PFSK-1 (cell line): ENCODE measurements at regions not wholly inside any gene's neighbourhood (a gene's known extent, or its start where the extent isn't known, plus 50 kb on each side); places are given as distances from the start of the nearest gene placed in this dataset.

Experiments used
- FOXP2 ChIP-seq: optimal IDR thresholded peaks from 2 replicates; pipeline ENCODE3; 2011; ENCODE audit warnings: borderline replicate concordance, control low read depth, inconsistent platforms; ENCODE audit not compliant: insufficient read depth; ENCODE audit errors: extremely low read length, extremely low read depth
- POLR2AphosphoS5 ChIP-seq: IDR thresholded peaks from 2 replicates; pipeline ENCODE4 v1.6.1; 2012; ENCODE audit warnings: low read depth, mild to moderate bottlenecking, control low read depth, low read length, moderate library complexity
- REST ChIP-seq, 2 experiments: IDR thresholded peaks; 2 replicates each; pipeline versions ENCODE4 v1.6.1 to v1.8.0; 2011 to 2012; ENCODE audit warnings: low read depth in 2 of 2, low read length in 2 of 2, control low read depth in 1 of 2, inconsistent platforms in 1 of 2, mild to moderate bottlenecking in 1 of 2, moderate library complexity in 1 of 2; ENCODE audit not compliant: insufficient read depth in 1 of 2
- SIN3A ChIP-seq: IDR thresholded peaks from 2 replicates; pipeline ENCODE4 v1.6.1; 2012; ENCODE audit warnings: mild to moderate bottlenecking, low read length, moderate library complexity, borderline replicate concordance; ENCODE audit not compliant: insufficient read depth
- TAF1 ChIP-seq: IDR thresholded peaks from 2 replicates; pipeline ENCODE4 v1.6.1; 2012; ENCODE audit warnings: low read length, control low read depth, borderline replicate concordance; ENCODE audit not compliant: insufficient read depth

GRCh38 chr2:146576339-146577111, 1268.3 kb upstream of the ACVR2A start:
- TF ChIP-seq FOXP2 (no peak), POLR2AphosphoS5 (no peak), TAF1 (0 out of 2 replicates have a peak, but pooled peaks have one; percentile 36)

DNA sequence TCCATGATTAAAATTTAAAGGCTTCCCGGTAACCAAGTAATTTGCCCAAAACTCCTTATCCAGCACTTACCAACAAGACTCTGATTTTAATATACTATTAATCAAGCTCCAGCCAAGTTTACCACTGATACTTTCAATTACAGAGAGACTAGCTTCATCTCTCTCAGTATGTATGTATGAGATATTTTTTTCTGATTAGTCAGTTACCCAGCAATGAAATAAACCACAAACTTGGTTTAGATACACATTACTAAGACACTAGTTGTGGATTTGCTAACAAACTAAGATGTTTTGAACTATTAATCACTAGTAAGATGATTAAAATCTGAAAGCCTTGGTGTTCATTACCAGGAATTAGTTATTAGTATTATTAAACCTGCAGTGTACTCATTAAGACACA, 1272.2 kb upstream of the ACVR2A start:
- TF ChIP-seq POLR2AphosphoS5 (no peak), FOXP2 (no peak), REST (IDR thresholded peaks at IDR 0.05; ENCODE audit: insufficient read depth in 1 of 2, low read depth in 2 of 2, low read length in 2 of 2) (no peak), SIN3A (no peak), TAF1 (no peak)

DNA sequence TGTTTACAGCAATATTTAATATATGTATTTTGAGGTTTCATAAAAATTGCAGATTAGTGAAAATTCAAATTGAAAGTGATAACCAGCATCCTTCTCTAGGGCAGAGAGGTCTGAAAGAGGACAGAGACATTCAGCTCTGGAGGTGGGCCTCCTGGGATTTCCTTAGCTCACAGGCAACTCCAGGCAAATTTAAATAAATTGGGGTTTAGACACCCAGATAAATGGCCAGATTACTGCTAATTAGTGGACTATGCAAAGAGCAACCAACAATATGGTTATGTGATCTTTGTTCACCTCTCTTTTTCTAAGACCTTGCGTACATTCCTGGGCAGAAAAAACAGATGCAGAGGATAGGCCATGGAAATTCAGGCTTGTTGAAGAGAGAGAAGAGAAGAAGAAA, 1282.8 kb upstream of the ACVR2A start:
- TF ChIP-seq SIN3A (no peak), REST (IDR thresholded peaks at IDR 0.05; ENCODE audit: insufficient read depth in 1 of 2, low read depth in 2 of 2, low read length in 2 of 2) (no peak), FOXP2 (no peak), TAF1 (no peak), POLR2AphosphoS5 (no peak)

GRCh38 chr2:146547236-146547635, 1297.6 kb upstream of the ACVR2A start:
- no peak for TF ChIP-seq SIN3A
- TF ChIP-seq FOXP2 = no peak

DNA sequence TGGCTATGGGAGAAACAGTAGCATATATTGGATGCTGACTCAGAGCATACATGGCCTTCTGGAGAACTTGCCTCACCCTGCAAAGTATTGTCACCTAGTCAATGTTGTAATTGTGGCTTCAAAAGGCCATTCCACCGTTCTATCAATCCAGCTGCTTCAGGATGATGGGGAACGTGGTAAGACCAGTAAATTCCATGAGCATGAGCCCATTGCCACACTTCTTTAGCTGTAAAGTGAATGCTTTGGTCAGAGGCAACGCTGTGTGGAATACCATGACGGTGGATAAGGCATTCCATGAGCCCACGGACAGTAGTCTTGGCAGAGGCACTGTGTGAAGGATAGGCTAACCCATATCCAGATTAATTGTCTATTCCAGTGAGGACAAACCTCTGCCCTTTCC, 1300.1 kb upstream of the ACVR2A start:
- TF ChIP-seq POLR2AphosphoS5 = no peak
- no peak for TF ChIP-seq SIN3A
- TF ChIP-seq FOXP2 = no peak
- TF ChIP-seq TAF1 = no peak
- no peak for TF ChIP-seq REST (IDR thresholded peaks at IDR 0.05; ENCODE audit: insufficient read depth in 1 of 2, low read depth in 2 of 2, low read length in 2 of 2)

GRCh38 chr2:146541896-146542295, 1302.9 kb upstream of the ACVR2A start:
- TF ChIP-seq POLR2AphosphoS5 = no peak
- no peak for TF ChIP-seq FOXP2
- no peak for TF ChIP-seq SIN3A
- no peak for TF ChIP-seq TAF1
- TF ChIP-seq REST (IDR thresholded peaks at IDR 0.05; ENCODE audit: insufficient read depth in 1 of 2, low read depth in 2 of 2, low read length in 2 of 2) = no peak
